Activated T-helper 1 cell treated with anti-CD3 and anti-CD28 coated beads, Interleukin-12 subunit alpha, Interleukin-12 subunit beta, Interleukin-2, Interleukin-4 antibody, amounts not matched to agents 30 ng/mL and 10 ng/mL and 1 ng/mL, durations not matched to agents 14 hours and 24 hours and 36 hours (primary cell): ENCODE measurements at regions not wholly inside any gene's neighbourhood (a gene's known extent, or its start where the extent isn't known, plus 50 kb on each side); places are given as distances from the start of the nearest gene placed in this dataset.

Source experiments
- DNase-seq: peaks from one replicate; pipeline ENCODE4 v3.0.0; 2021; ENCODE audit warnings: low spot score
- H3K27ac Mint-ChIP-seq: one replicate; pipeline ENCODE4 v1.8.0; 2021; ENCODE audit warnings: mild to moderate bottlenecking, mixed read lengths
- H3K27me3 Mint-ChIP-seq: one replicate; pipeline ENCODE4 v1.8.0; 2022; ENCODE audit warnings: mild to moderate bottlenecking, moderate library complexity, mixed read lengths; ENCODE audit not compliant: insufficient read depth
- H3K36me3 Mint-ChIP-seq: one replicate; pipeline ENCODE4 v1.8.0; 2021; ENCODE audit warnings: low read depth, mixed read lengths
- H3K4me1 Mint-ChIP-seq: one replicate; pipeline ENCODE4 v1.8.0; 2021; ENCODE audit warnings: low read depth, mixed read lengths
- H3K4me3 Mint-ChIP-seq: one replicate; pipeline ENCODE4 v1.8.0; 2021; ENCODE audit warnings: mild to moderate bottlenecking, moderate library complexity, mixed read lengths
- H3K9me3 Mint-ChIP-seq: one replicate; pipeline ENCODE4 v1.8.0; 2021; ENCODE audit warnings: mixed read lengths
- intact Hi-C: fragments of 100-400 bp; cut with micrococcal nuclease; formaldehyde crosslinking; loops from one replicate; pipeline ENCODE4 v1.15.1; 2024

GRCh38 chr10:21234761-21235160, 290.7 kb downstream of the SKIDA1 start:
- Mint-ChIP-seq H3K9me3 (no peaks in the 10 kb centered on the region), H3K4me3 (no peak overlapping the region), H3K36me3 (no peaks in the 10 kb centered on the region), H3K27ac (no peak overlapping the region), H3K4me1 (no peaks in the 10 kb centered on the region), H3K27me3 (no peaks in the 10 kb centered on the region)
- DNase-seq: no peak
- intact Hi-C loops: no loop called here

- intact Hi-C loops: no loop called here
- DNase-seq: no peak
- H3K27ac Mint-ChIP-seq: no peak overlapping the region
- H3K9me3 Mint-ChIP-seq: no peaks in the 10 kb centered on the region
- no peaks in the 10 kb centered on the region for H3K36me3 Mint-ChIP-seq
- no peak overlapping the region for H3K4me3 Mint-ChIP-seq
- H3K27me3 Mint-ChIP-seq: no peaks in the 10 kb centered on the region
- H3K4me1 Mint-ChIP-seq: no peaks in the 10 kb centered on the region
These were observed 295.3 kb downstream of the SKIDA1 start for GRCh38 chr10:21230219-21230618.

- Mint-ChIP-seq H3K36me3 (no peaks in the 10 kb centered on the region), H3K4me1 (no peaks in the 10 kb centered on the region), H3K27ac (no peak overlapping the region), H3K4me3 (no peak overlapping the region), H3K9me3 (no peaks in the 10 kb centered on the region), H3K27me3 (no peaks in the 10 kb centered on the region)
- no peak for DNase-seq
- intact Hi-C loops: no loop called here
These were observed 307.6 kb downstream of the SKIDA1 start for GRCh38 chr10:21217748-21218367.

GRCh38 chr10:21217107-21217506, 308.4 kb downstream of the SKIDA1 start:
- no peaks in the 10 kb centered on the region for H3K4me1 Mint-ChIP-seq
- no peak for DNase-seq
- H3K4me3 Mint-ChIP-seq: no peak overlapping the region
- H3K36me3 Mint-ChIP-seq: no peaks in the 10 kb centered on the region
- intact Hi-C loops: no loop called here
- H3K9me3 Mint-ChIP-seq: no peaks in the 10 kb centered on the region
- no peak overlapping the region for H3K27ac Mint-ChIP-seq
- H3K27me3 Mint-ChIP-seq: no peaks in the 10 kb centered on the region

- Mint-ChIP-seq H3K4me3 (no peak overlapping the region), H3K4me1 (no peaks in the 10 kb centered on the region), H3K36me3 (no peaks in the 10 kb centered on the region), H3K9me3 (no peaks in the 10 kb centered on the region), H3K27ac (no peak overlapping the region), H3K27me3 (no peaks in the 10 kb centered on the region)
- intact Hi-C loops: no loop called here
- DNase-seq: no peak
These were observed 311.2 kb downstream of the SKIDA1 start for GRCh38 chr10:21214329-21214728.

- no peaks in the 10 kb centered on the region for H3K36me3 Mint-ChIP-seq
- no peak overlapping the region for H3K4me3 Mint-ChIP-seq
- no peak overlapping the region for H3K27ac Mint-ChIP-seq
- no peaks in the 10 kb centered on the region for H3K9me3 Mint-ChIP-seq
- intact Hi-C loops: no loop called here
- no peaks in the 10 kb centered on the region for H3K4me1 Mint-ChIP-seq
- no peaks in the 10 kb centered on the region for H3K27me3 Mint-ChIP-seq
- no peak for DNase-seq
These were observed 312.1 kb downstream of the SKIDA1 start for GRCh38 chr10:21213381-21213780.

GRCh38 chr10:21212912-21213311, 312.6 kb downstream of the SKIDA1 start:
- no peaks in the 10 kb centered on the region for H3K9me3 Mint-ChIP-seq
- H3K27me3 Mint-ChIP-seq: no peaks in the 10 kb centered on the region
- intact Hi-C loops: no loop called here
- no peaks in the 10 kb centered on the region for H3K36me3 Mint-ChIP-seq
- H3K4me3 Mint-ChIP-seq: no peak overlapping the region
- no peaks in the 10 kb centered on the region for H3K4me1 Mint-ChIP-seq
- no peak for DNase-seq
- H3K27ac Mint-ChIP-seq: no peak overlapping the region

- Mint-ChIP-seq H3K27ac (no peak overlapping the region), H3K4me3 (no peak overlapping the region), H3K36me3 (no peaks in the 10 kb centered on the region), H3K27me3 (no peaks in the 10 kb centered on the region), H3K4me1 (no peaks in the 10 kb centered on the region), H3K9me3 (no peaks in the 10 kb centered on the region)
- no peak for DNase-seq
- intact Hi-C loops: no loop called here
These were observed 313.1 kb downstream of the SKIDA1 start for GRCh38 chr10:21212348-21212747.

GRCh38 chr10:21209495-21209894, 312.4 kb upstream of the NEBL start:
- Mint-ChIP-seq H3K27ac (no peak overlapping the region), H3K9me3 (no peaks in the 10 kb centered on the region), H3K4me3 (no peak overlapping the region), H3K36me3 (no peaks in the 10 kb centered on the region), H3K4me1 (no peaks in the 10 kb centered on the region), H3K27me3 (no peaks in the 10 kb centered on the region)
- DNase-seq: no peak
- intact Hi-C loops: no loop called here

GRCh38 chr10:21208666-21209316, 311.7 kb upstream of the NEBL start:
- H3K4me1 Mint-ChIP-seq: no peaks in the 10 kb centered on the region
- no peak for DNase-seq
- intact Hi-C loops: no loop called here
- H3K27ac Mint-ChIP-seq: no peak overlapping the region
- no peaks in the 10 kb centered on the region for H3K9me3 Mint-ChIP-seq
- H3K36me3 Mint-ChIP-seq: no peaks in the 10 kb centered on the region
- no peak overlapping the region for H3K4me3 Mint-ChIP-seq
- H3K27me3 Mint-ChIP-seq: no peaks in the 10 kb centered on the region

- intact Hi-C loops: no loop called here
- H3K9me3 Mint-ChIP-seq: no peaks in the 10 kb centered on the region
- no peaks in the 10 kb centered on the region for H3K4me1 Mint-ChIP-seq
- H3K4me3 Mint-ChIP-seq: no peak overlapping the region
- no peak overlapping the region for H3K27ac Mint-ChIP-seq
- no peak for DNase-seq
- H3K36me3 Mint-ChIP-seq: no peaks in the 10 kb centered on the region
- no peaks in the 10 kb centered on the region for H3K27me3 Mint-ChIP-seq
These were observed 310.9 kb upstream of the NEBL start for GRCh38 chr10:21207852-21208646.

GRCh38 chr10:21205328-21205727, 308.2 kb upstream of the NEBL start:
- Mint-ChIP-seq H3K27ac (no peak overlapping the region), H3K27me3 (no peaks in the 10 kb centered on the region), H3K9me3 (no peaks in the 10 kb centered on the region), H3K4me1 (no peaks in the 10 kb centered on the region), H3K36me3 (no peaks in the 10 kb centered on the region), H3K4me3 (no peak overlapping the region)
- intact Hi-C loops: no loop called here
- no peak for DNase-seq

- DNase-seq: no peak
- Mint-ChIP-seq H3K9me3 (peaks cover 2% of the 10 kb centered on the region), H3K27ac (no peak overlapping the region), H3K4me1 (no peaks in the 10 kb centered on the region), H3K27me3 (no peaks in the 10 kb centered on the region), H3K4me3 (no peak overlapping the region), H3K36me3 (no peaks in the 10 kb centered on the region)
- intact Hi-C loops: no loop called here
These were observed 306.5 kb upstream of the NEBL start for GRCh38 chr10:21203473-21204107.
